ENCODE measurements at regions not wholly inside any gene's neighbourhood (a gene's known extent, or its start where the extent isn't known, plus 50 kb on each side); places are given as distances from the start of the nearest gene placed in this dataset.

GRCh38 chr6:4192173-4192572, 56.8 kb upstream of the ECI2 start:
- TF ChIP-seq, protein P1, sequence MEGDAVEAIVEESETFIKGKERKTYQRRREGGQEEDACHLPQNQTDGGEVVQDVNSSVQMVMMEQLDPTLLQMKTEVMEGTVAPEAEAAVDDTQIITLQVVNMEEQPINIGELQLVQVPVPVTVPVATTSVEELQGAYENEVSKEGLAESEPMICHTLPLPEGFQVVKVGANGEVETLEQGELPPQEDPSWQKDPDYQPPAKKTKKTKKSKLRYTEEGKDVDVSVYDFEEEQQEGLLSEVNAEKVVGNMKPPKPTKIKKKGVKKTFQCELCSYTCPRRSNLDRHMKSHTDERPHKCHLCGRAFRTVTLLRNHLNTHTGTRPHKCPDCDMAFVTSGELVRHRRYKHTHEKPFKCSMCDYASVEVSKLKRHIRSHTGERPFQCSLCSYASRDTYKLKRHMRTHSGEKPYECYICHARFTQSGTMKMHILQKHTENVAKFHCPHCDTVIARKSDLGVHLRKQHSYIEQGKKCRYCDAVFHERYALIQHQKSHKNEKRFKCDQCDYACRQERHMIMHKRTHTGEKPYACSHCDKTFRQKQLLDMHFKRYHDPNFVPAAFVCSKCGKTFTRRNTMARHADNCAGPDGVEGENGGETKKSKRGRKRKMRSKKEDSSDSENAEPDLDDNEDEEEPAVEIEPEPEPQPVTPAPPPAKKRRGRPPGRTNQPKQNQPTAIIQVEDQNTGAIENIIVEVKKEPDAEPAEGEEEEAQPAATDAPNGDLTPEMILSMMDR (IDR thresholded peaks at IDR 0.05) = no peak
- no peak for TF ChIP-seq POLR2A (IDR thresholded peaks at IDR 0.05)

Data from body of pancreas (tissue), 4 donors.